OCI-LY1 (cell line): ENCODE measurements at regions not wholly inside any gene's neighbourhood (a gene's known extent, or its start where the extent isn't known, plus 50 kb on each side); places are given as distances from the start of the nearest gene placed in this dataset.

Experiments
- CTCF ChIP-seq: fragments of 200-600 bp; sonication (generic), shearing (Covaris generic); IDR thresholded peaks from 2 replicates; pipeline ENCODE4 v1.5.1; 2017; ENCODE audit warnings: mild to moderate bottlenecking, antibody characterized with exemption, low read length, moderate library complexity, mixed read lengths
- EZH2 ChIP-seq: fragments of 200-600 bp; sonication (generic), shearing (Covaris generic); IDR thresholded peaks from 2 replicates; pipeline ENCODE4 v1.8.0; 2017; ENCODE audit warnings: borderline replicate concordance, mixed run types, mild to moderate bottlenecking, antibody characterized with exemption, low read length, moderate library complexity, mixed read lengths

GRCh38 chr9:2963307-2963706 is 119.4 kb upstream of the PUM3 start:
- TF ChIP-seq CTCF (no peak), EZH2 (no peak)
